ENCODE measurements at regions not wholly inside any gene's neighbourhood (a gene's known extent, or its start where the extent isn't known, plus 50 kb on each side); places are given as distances from the start of the nearest gene placed in this dataset.

GRCh38 chr6:15947923-15948322 is 181.0 kb upstream of the MYLIP start:
- no peak for TF ChIP-seq CTCF (IDR thresholded peaks at IDR 0.05; ENCODE audit: low read depth, low read length, poor library complexity, severe bottlenecking)
- no peak for TF ChIP-seq EZH2phosphoT487 (IDR thresholded peaks at IDR 0.05; ENCODE audit: borderline replicate concordance, low read length)

All from DOHH2 (cell line).